Ishikawa (cell line): ENCODE measurements at regions not wholly inside any gene's neighbourhood (a gene's known extent, or its start where the extent isn't known, plus 50 kb on each side); places are given as distances from the start of the nearest gene placed in this dataset.

Experiments used
- CEBPB ChIP-seq: IDR thresholded peaks from 2 replicates; pipeline ENCODE4 v1.6.1; 2012
- CREB1 ChIP-seq: IDR thresholded peaks from 2 replicates; pipeline ENCODE4 v1.6.1; 2012; ENCODE audit warnings: low read depth
- EGR1 ChIP-seq: IDR thresholded peaks from 2 replicates; pipeline ENCODE4 v1.6.1; 2012
- EP300 ChIP-seq: IDR thresholded peaks from 2 replicates; pipeline ENCODE4 v1.6.1; 2012; ENCODE audit warnings: borderline replicate concordance
- MAX ChIP-seq: IDR thresholded peaks from 2 replicates; pipeline ENCODE4 v1.6.1; 2012
- REST ChIP-seq: IDR thresholded peaks from 2 replicates; pipeline ENCODE4 v1.6.1; 2012; ENCODE audit warnings: low read depth, mild to moderate bottlenecking
- TAF1 ChIP-seq: IDR thresholded peaks from 2 replicates; pipeline ENCODE4 v1.6.1; 2012; ENCODE audit warnings: low read depth, mild to moderate bottlenecking
- TEAD4 ChIP-seq: IDR thresholded peaks from 2 replicates; pipeline ENCODE4 v1.6.1; 2012
- USF1 ChIP-seq: IDR thresholded peaks from 2 replicates; pipeline ENCODE4 v1.6.1; 2012
- YY1 ChIP-seq: IDR thresholded peaks from 2 replicates; pipeline ENCODE4 v1.6.1; 2012; ENCODE audit warnings: low read depth
- ZBTB7A ChIP-seq: IDR thresholded peaks from 2 replicates; pipeline ENCODE4 v1.6.1; 2012; ENCODE audit warnings: low read depth

GRCh38 chr3:36095238-36095637, 285.1 kb upstream of the STAC start:
- TF ChIP-seq EP300 (no peak), TEAD4 (no peak), TAF1 (no peak), MAX (no peak), REST (no peak), EGR1 (no peak), YY1 (no peak), USF1 (no peak), CEBPB (no peak), ZBTB7A (no peak), CREB1 (no peak)
